ENCODE measurements at regions not wholly inside any gene's neighbourhood (a gene's known extent, or its start where the extent isn't known, plus 50 kb on each side); places are given as distances from the start of the nearest gene placed in this dataset.

DNA sequence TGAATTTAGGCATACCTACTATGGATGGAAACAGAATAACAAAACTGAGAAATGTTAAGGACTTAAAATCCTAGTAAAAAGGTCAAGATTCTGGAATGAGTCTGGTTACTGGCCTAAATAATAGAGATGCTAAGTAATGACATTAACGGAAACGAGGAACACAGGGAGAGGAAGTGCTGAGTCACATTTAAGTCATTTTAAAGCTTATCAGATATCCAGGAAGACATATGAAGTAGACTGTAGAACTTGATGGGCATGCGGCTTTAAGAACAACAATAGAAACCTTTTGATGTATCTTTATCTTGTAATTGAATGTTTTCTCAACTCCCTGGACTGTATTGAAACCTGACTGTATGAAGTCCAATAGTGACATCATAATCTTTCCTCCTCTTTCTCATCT, 1251.4 kb upstream of the CDH6 start:
- TF ChIP-seq, protein P1, sequence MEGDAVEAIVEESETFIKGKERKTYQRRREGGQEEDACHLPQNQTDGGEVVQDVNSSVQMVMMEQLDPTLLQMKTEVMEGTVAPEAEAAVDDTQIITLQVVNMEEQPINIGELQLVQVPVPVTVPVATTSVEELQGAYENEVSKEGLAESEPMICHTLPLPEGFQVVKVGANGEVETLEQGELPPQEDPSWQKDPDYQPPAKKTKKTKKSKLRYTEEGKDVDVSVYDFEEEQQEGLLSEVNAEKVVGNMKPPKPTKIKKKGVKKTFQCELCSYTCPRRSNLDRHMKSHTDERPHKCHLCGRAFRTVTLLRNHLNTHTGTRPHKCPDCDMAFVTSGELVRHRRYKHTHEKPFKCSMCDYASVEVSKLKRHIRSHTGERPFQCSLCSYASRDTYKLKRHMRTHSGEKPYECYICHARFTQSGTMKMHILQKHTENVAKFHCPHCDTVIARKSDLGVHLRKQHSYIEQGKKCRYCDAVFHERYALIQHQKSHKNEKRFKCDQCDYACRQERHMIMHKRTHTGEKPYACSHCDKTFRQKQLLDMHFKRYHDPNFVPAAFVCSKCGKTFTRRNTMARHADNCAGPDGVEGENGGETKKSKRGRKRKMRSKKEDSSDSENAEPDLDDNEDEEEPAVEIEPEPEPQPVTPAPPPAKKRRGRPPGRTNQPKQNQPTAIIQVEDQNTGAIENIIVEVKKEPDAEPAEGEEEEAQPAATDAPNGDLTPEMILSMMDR (conservative IDR thresholded peaks at IDR 0.05 in 1 of 2, IDR thresholded peaks at IDR 0.05 in 1 of 2; ENCODE audit: low read depth in 1 of 2, low read length in 2 of 2), result no peak
- no peak for TF ChIP-seq EZH2 (IDR thresholded peaks at IDR 0.05; ENCODE audit: low read length, missing control alignments)

Data from fibroblast of lung (primary cell).